Fibroblast of skin of left biceps (primary cell): ENCODE measurements at regions not wholly inside any gene's neighbourhood (a gene's known extent, or its start where the extent isn't known, plus 50 kb on each side); places are given as distances from the start of the nearest gene placed in this dataset.
"Not testable (repeated sequence)": the region's sequence is repeated elsewhere in the genome, so short reads cannot be mapped to it uniquely, and the experiment has no call there.

Source experiments
- DNase-seq, 2 experiments: peaks; one replicate each; pipeline ENCODE4 v3.0.0-alpha.2; 2013; ENCODE audit warnings: low read depth in 2 of 2

DNA sequence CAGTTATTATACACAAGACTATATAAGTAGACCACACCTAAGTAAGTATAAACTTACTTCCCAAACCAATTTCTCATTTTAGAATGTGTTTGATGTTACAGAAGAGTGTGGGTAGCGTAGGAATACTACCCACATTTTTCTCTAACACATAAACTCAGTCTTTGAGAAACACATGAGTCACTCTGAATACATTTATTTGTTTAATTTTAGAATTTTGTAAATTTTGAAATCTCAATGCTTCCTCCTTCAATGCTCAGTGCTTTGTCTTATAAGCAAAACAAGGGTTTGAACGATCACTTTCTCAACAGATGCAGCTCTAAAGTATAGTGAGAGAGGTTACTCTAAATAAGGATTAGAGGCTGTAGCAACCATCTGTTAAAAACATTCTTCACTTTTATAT lies 700.8 kb downstream of the SI start:
- DNase-seq, result no peak

DNA sequence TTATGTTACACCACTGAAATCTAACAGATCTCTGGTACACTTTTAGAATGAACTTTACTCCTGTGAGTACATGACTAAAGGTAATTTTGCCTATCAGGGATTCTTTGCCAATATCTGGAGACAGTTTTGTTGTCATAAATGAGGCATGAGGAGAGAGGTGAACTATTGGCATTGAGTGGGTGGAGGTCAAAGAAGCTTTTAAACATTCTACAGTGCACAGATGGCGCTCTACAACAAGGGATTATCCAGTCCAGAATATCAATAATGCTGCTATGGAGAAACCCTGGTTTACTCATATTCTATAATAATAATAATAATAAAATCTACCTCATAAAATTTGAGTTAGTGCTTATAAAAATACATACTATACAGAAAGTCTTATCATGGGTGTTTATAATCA lies 702.3 kb downstream of the SI start:
- no peak for DNase-seq

GRCh38 chr3:164375538-164375937 lies 702.8 kb downstream of the SI start:
- DNase-seq, result no peak

DNA sequence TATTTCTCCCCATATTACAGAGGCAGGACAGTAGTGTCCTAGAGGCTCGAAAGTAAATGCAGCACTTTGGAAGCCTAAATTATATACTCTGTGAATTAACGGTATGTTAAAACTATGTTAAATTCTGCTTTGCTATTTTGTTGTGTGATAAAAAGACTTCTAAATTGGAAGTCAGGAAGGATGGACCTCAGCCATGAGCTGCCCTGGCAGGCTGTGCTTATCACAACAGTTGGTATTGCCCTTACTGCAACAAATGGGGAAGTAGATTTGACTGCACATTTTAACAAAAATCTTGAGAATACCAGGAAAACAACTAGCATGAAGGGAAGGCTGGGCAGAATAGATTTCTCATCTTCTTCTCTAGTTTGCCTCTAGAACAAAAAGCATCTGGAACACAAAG lies 706.6 kb downstream of the SI start:
- DNase-seq, result no peak

DNA sequence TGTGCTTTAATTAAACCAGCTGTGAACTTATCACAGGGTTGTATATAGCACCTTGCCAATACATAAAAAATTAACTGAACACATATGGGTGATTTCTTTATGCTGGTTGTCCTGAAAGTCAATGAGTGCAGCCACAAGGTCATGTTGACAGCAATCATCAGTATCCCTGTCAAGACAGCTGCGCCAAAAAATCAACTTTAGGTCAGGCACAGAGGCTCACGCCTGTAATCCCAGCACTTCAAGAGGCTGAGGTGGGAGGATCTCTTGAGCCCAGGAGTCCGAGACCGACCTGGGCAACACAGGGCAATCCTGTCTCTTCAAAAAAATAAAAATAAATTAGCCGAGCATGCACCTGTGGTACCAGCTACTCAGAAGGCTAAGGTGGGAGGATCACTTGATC lies 707.3 kb downstream of the SI start:
- no peak for DNase-seq

DNA sequence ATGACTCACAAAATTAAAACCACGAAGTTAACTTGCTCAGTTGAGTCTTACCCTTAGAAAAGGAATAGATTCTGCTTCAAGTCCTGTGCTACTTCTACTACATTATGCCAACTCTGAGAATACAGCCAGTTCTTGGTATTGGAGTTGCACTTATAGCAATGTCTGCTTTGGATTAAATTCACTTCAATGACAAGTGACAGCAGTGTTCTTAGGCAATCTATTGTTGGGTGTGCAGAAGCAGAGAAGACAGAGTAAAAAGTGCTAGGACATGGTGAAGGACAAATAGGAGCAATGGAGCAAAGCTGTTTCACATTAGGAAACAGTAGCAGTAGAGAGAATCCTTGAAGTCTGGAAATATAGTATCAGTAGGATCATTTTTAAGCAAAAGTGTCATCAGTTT lies 713.1 kb downstream of the SI start:
- no peak for DNase-seq

DNA sequence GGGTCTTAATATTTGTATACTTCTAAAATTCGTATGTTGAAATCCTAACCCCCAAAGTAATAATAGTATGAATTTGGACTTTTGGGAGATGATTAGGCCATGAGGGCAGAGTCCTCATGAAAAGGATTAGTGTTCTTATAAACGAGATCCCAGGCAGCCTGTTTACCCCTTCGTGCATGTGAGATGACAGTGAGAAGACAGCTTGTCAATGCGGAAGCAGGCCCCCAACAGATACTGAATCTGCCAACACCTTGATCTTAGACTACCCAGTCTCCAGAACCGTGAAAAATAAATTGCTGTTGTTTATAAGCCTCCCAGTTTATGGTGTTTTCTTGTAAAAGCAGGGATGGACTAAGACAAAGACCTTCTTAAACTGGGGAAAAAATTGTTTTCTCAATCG lies 714.2 kb downstream of the SI start:
- no peak for DNase-seq

DNA sequence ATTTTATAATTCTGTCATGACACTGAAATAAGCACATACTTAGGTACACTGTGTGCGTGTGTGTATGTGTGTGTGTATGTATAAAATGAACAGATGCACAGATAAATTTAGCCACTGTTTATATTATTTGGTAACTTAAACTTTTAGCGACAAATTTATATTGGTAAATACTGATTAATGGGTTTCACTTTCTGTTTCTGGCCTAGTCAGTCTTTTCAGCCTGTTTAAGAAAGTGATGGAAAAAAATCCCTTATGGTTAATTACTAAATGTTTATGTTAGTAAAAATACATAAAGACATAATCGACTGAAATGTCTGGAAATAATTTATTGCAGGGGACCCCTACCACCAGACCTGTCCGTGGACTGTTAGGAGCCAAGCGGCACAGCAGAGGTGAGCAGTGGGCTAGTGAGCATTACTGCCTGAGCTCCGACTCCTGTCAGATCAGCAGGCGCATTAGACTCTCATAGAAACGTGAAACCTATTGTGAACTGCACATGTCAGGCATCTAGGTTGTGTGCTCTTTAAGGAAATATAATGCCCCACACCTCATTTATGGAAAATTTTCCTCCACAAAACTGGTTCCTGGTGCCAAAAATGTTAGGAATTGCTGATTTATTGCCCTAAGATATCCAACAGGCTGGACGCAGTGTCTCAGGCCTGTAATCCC lies 717.4 kb downstream of the SI start:
- DNase-seq, result no peak

- no peak for DNase-seq
Measured at GRCh38 chr3:164360078-164360578, 718.2 kb downstream of the SI start.

DNA sequence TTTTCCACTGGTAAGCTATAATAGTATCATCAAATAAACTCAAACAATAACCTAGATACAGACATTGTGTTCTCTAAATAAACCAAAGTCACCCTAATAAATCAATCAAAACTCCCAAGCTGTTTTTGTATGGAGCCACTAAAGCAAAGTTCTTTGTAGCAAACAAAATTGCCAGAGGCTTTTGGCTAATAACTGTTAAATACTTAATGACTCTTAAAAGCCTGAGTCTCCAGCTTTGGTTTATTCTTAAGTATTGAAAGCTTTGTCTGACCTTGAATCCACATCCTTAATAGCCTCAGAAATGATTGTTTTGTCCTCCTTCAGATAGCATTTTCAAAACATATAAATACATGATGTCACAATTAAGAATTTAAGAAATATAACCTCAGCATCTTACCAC lies 725.3 kb downstream of the SI start:
- DNase-seq, result no peak

- peak in 1 of 2 experiments; percentile 3 for DNase-seq
Measured at GRCh38 chr3:164351131-164351530, 727.2 kb downstream of the SI start.

DNA sequence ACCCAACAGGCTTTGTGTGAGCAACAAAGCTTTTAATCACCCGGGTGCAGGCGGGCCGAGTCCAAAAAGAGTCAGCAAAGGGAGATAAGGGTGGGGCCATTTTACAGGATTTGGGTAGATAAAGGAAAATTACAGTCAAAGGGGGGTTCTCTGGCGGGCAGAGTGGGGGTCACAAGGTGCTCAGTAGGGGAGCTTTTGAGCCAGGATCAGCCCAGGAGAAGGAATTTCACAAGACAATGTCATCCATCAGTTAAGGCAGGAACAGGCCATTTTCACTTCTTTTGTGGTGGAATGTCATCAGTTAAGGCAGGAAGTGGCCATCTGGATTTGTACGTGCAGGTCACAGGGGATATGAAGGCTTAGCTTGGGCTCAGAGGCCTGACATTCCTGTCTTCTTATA lies 736.1 kb downstream of the SI start:
- not testable (repeated sequence) for DNase-seq

- no peak for DNase-seq
Measured at GRCh38 chr3:164341086-164341485, 737.2 kb downstream of the SI start.

DNA sequence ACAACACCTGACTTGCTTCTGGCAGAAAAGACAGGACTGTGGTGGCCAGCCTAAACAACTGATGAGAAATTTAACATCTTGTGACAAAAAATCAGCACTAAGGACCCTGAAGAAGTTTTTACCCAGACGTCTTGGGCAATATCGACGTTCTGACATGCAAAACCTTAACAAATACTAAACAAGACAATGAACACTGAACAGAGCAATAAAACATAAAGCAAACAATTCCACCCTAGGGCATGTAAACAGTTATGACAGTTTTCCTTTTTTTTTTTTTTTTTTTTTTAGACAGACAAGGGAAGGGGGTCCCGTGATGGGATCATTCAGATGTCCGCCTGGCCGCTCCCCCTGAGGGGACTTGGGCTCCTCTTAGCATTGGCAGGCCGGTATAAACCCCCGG lies 738.0 kb downstream of the SI start:
- DNase-seq, result no peak

DNA sequence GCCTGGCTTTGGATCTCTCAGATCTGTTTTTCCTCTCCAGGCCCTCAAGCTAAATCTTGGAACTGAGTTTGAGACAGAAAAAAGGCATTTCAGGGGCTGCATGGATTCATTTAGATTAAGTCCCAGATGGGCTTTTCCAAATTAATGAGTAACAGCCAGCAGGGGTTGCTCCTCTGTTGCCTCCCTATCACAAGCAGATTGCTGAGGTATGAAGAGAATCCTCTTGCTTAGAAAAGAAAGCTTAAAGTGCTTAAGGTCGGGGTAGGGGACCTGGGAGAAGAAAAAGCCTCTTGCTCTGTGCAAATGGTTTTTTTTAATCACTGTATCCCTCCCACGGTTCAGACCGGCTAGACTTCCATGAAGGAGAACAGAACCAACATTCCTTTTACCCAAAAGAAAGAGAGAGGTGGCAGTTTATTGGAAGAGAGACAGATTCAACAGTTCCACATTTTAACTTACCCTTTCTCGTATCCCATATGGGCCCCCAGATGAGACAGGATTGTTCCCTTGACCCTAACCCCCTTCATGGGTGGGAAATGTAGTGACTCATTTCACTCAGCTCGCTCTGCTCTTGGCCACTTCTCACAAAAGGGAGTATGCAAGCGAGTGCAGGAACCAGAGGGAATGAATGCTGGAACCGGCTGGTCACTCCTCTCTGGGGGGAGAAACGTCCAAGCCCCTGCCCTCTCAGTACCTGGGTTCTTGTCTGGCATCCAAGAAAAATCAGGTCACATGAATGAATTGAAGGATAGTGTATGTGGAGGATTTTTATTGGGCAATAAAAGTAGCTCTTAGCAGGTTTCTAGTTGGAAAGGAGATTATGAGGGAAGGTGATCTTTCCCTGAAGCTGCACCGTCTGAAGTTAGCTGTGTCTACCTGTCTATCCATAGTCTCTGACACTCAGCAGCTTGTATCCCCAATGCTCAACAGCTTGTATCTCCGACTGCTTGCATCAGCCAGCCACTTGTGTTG lies 745.2 kb downstream of the SI start:
- DNase-seq, result no peak

DNA sequence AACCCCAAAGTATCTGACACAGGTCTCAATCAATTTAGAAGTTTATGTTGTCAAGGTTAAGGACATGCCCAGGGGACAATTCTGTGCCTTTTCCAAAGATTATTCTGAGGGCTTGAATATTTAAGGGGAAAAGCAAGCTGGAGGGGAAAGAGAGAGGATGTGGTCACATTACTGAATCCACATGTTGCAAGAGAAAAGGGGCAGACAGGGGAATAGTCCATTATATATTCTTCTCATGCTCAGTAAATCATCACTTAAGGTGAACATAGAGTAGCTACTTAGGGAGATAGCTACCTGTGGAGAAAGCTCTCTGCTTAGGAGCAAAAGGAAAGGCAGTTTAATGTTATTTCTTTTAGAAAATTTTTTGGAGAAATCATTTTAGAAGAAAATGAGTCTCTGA lies 751.6 kb downstream of the SI start:
- DNase-seq, result no peak

GRCh38 chr3:164320962-164321361 lies 757.3 kb downstream of the SI start:
- DNase-seq, result no peak

DNA sequence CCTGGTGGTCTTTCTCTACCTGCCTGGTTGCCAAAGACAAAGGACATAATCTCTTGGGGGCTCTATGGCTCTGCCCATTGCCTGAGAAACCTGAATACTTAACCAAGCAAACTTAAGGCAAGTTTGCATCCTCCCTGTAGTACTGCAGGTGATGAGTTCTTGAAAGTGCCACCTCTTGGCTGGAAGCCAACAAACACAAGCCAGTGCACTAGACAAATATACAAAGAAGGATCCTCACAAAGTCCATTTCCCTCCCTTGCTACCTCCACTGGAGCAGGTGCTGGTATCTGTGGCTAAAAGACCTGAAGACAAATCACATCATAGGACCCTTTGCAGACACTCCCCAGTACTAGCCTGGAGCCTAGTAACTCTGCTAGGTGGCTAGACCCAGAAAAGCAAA lies 772.3 kb downstream of the SI start:
- DNase-seq, result no peak

GRCh38 chr3:164303894-164304293 lies 774.4 kb downstream of the SI start:
- no peak for DNase-seq

DNA sequence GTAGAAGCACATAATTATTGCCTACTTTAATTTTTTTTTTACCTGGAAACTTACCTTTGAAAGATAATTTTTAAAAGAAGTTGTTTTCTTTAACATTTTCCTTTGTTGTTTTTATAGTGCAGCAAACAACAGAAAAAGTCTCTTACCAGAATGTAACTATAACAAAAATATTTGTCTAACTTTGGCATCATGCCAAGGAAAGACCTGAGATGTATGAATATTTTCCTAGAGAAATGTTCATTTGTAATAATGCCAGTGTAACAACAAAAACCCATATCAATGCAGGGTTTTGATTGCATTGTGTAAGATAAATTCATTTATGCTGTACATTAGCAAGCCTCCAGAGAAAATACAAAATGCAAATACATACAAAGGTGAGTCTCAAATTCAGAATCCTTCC lies 775.7 kb downstream of the SI start:
- no peak for DNase-seq

GRCh38 chr3:164291486-164291885 lies 786.8 kb downstream of the SI start:
- DNase-seq, result not testable (repeated sequence)

GRCh38 chr3:164278550-164278949 lies 799.7 kb downstream of the SI start:
- no peak for DNase-seq

GRCh38 chr3:164267053-164267452 lies 811.2 kb downstream of the SI start:
- DNase-seq, result no peak
